Pancreas (tissue), 10 donors: ENCODE measurements at regions not wholly inside any gene's neighbourhood (a gene's known extent, or its start where the extent isn't known, plus 50 kb on each side); places are given as distances from the start of the nearest gene placed in this dataset.

Experiments
- ATAC-seq, 4 donors: fragments of 200-7000 bp; cut with Tn5 transposase; one replicate each; pipeline versions ENCODE4 v1.8.0 to v1.9.1; 2020; ENCODE audit warnings: mild to moderate bottlenecking in 4 of 4, moderate library complexity in 4 of 4
- DNase-seq, 6 donors: peaks; one replicate each; pipeline ENCODE4 v3.0.0-alpha.2; 2020
- FAIRE-seq: peaks from 2 replicates; lab custom pipeline; 2012; peaks lifted over from hg19 to GRCh38; lab: Jason Lieb, UNC
- H3K27ac ChIP-seq, 4 donors: fragments of 200-600 bp; sonication (generic); 1 replicate in 3 of 4; 2 replicates in 1 of 4; pipeline versions ENCODE4 v1.5.0 to v1.8.0; 2020
- H3K27me3 ChIP-seq, 4 donors: fragments of 200-600 bp; one replicate each; pipeline ENCODE4 v1.8.0; 2021
- H3K36me3 ChIP-seq, 3 donors: fragments of 200-600 bp; sonication (generic) in 1 of 3; one replicate each; pipeline versions ENCODE4 v1.5.0 to v1.8.0; 2020 to 2021
- H3K4me1 ChIP-seq, 3 donors: fragments of 200-600 bp; one replicate each; pipeline ENCODE4 v1.8.0; 2021
- H3K4me3 ChIP-seq, 4 donors: fragments of 200-600 bp; sonication (generic) in 2 of 4; one replicate each; pipeline versions ENCODE4 v1.5.0 to v1.8.0; 2020 to 2021
- H3K9me3 ChIP-seq, 4 donors: fragments of 200-600 bp; one replicate each; pipeline ENCODE4 v1.8.0; 2021
- WGBS, 2 donors: extraction: QIAGEN DNeasy Blood & Tissue Kit; methylation state at CpG; one replicate each; pipeline ENCODE4 v1.1.7; 2013; 5-methylcytosine and 5-hydroxymethylcytosine counted together
- intact Hi-C, 3 donors: fragments of 100-400 bp; cut with DNase I; formaldehyde crosslinking; loops; one replicate each; pipeline versions ENCODE4 v1.11.1 to v1.14.2; 2022
- TF ChIP-seq, protein P1 (sequence below), 4 donors: fragments of 200-600 bp; sonication (generic) in 3 of 4; IDR thresholded peaks; one replicate each; pipeline versions ENCODE4 v1.5.0 to v1.8.0; 2021; ENCODE audit warnings: antibody characterized with exemption in 4 of 4
- donor health status: healthy with polysubstance abuse.
- donor health status: DM: no; HTN: no; CAD: no; lungs with moderate emphysema.
- donor health status: DM: no; HTN: no; CAD: no.
- donor health status: control.
- donor health status: control.
- donor health status: Bipolar disorder and iron deficiency.
- donor health status: DM: yes; HTN: yes; CAD: no.
- donor health status: DM: no; HTN: no; CAD: no.
- donor health status: DM: no; HTN: no; CAD: no.
- donor health status: DM: yes; HTN: yes; CAD: no.

DNA sequence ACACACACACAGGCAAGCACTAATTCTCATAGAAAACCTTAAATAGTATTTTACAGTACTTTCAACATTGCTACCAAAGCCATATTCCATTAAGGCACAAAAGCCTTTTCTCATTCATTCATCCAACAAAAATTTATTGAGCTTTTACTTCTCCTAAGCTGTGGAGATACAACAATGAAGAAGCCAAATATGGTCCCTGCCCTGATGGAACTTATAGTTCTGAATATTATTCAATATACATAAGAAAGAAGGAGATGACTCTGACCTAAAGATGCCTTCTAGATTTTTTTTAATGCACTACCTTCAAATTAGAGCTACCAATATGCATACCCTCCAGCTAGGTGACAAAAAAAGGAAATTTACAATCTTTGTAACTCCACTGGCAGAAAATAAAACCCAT lies 90.0 kb upstream of the WDR44 start:
- Histone ChIP-seq H3K9me3 (no peaks in the 10 kb centered on the region), H3K4me3 (no peak overlapping the region), H3K4me1 (no peaks in the 10 kb centered on the region), H3K27ac (no peak overlapping the region), H3K36me3 (no peaks in the 10 kb centered on the region), H3K27me3 (peaks cover 0 to 22% (median 0%) of the 10 kb centered on the region in 4 donors)
- TF ChIP-seq, protein P1, sequence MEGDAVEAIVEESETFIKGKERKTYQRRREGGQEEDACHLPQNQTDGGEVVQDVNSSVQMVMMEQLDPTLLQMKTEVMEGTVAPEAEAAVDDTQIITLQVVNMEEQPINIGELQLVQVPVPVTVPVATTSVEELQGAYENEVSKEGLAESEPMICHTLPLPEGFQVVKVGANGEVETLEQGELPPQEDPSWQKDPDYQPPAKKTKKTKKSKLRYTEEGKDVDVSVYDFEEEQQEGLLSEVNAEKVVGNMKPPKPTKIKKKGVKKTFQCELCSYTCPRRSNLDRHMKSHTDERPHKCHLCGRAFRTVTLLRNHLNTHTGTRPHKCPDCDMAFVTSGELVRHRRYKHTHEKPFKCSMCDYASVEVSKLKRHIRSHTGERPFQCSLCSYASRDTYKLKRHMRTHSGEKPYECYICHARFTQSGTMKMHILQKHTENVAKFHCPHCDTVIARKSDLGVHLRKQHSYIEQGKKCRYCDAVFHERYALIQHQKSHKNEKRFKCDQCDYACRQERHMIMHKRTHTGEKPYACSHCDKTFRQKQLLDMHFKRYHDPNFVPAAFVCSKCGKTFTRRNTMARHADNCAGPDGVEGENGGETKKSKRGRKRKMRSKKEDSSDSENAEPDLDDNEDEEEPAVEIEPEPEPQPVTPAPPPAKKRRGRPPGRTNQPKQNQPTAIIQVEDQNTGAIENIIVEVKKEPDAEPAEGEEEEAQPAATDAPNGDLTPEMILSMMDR (IDR thresholded peaks at IDR 0.05) = no peak
- DNase-seq = no peak
- FAIRE-seq = no peak
- no peak for ATAC-seq
- intact Hi-C loops = no loop called here

DNA sequence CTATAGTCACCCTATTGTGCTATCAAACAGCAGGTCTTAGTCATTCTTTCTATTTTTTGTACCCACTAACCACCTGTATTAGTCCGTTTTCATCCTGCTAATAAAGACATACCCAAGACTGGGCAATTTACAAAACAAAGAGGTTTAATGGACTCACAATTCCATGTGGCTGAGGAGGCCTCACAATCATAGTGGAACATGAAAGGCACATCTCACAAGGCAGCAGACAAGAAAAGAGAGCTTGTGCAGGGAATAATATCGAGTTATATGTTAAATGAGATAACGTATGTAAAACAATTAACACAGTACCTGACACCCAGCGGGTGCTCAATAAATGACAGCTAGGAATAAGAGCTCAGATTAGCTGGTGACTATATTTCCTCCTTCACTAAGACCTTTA lies 88.1 kb upstream of the WDR44 start:
- TF ChIP-seq, protein P1 (IDR thresholded peaks at IDR 0.05) = no peak
- no peaks in the 10 kb centered on the region for H3K4me1 ChIP-seq
- DNase-seq (no peak), FAIRE-seq (no peak), ATAC-seq (no peak)
- intact Hi-C loops = no loop called here
- no peak overlapping the region for H3K27ac ChIP-seq
- H3K4me3 ChIP-seq = no peak overlapping the region
- peaks cover 0 to 24% (median 0%) of the 10 kb centered on the region in 4 donors for H3K27me3 ChIP-seq
- no peaks in the 10 kb centered on the region for H3K36me3 ChIP-seq
- H3K9me3 ChIP-seq = no peaks in the 10 kb centered on the region
- 61 to 73% methylated on average over 4 of the region's 4 CpGs for WGBS, 2 donors

DNA sequence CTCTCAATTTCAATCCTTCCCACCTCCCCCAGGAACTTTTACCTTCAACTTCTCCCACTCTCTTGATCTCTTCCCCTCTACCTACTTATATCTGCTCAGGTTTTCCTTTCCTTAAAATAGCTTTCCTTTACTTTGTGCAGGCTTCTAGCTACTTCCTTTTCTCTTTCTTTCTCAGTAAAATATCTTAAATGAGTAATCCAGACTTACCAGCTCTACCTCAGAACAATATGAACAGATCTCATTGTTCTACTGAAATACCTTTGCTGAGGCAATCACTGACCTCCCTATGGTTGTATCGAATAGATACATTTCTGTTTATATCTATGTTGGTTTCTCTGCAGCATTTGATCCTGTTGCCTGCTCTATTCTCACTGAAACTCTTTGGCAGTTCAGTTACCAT lies 86.7 kb upstream of the WDR44 start:
- TF ChIP-seq, protein P1 (IDR thresholded peaks at IDR 0.05) = no peak
- DNase-seq = no peak
- H3K4me3 ChIP-seq = no peak overlapping the region
- no peaks in the 10 kb centered on the region for H3K4me1 ChIP-seq
- H3K9me3 ChIP-seq = no peaks in the 10 kb centered on the region
- ATAC-seq = no peak
- H3K27me3 ChIP-seq = peaks cover 0 to 27% (median 0%) of the 10 kb centered on the region in 4 donors
- H3K27ac ChIP-seq = no peak overlapping the region
- 80 to 82% methylated on average over 1 of the region's 1 CpG for WGBS, 2 donors
- H3K36me3 ChIP-seq = no peaks in the 10 kb centered on the region
- no peak for FAIRE-seq
- intact Hi-C loops = no loop called here

DNA sequence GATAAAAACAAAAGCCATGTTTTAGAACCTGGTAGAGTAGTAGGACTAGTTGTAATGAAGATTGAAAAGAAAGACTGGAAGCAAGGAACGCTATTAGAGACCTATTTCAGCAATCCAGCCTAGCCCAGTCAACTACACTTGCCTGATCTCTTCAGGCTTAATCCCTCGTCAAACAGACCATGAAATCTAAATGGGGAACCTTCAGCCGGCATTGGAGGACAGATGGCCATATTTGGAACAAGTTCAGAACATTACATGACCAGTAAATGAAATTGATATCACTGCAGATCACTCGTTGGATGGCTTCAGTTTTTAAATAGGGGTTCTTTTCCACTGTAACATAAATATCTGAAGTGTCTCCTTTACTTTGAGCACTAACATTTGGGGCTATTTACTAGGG lies 84.8 kb upstream of the WDR44 start:
- H3K36me3 ChIP-seq = no peaks in the 10 kb centered on the region
- no peak overlapping the region for H3K27ac ChIP-seq
- no peak for DNase-seq
- no peaks in the 10 kb centered on the region for H3K9me3 ChIP-seq
- no peaks in the 10 kb centered on the region for H3K4me1 ChIP-seq
- peaks cover 0 to 23% (median 0%) of the 10 kb centered on the region in 4 donors for H3K27me3 ChIP-seq
- H3K4me3 ChIP-seq = no peak overlapping the region
- TF ChIP-seq, protein P1 (IDR thresholded peaks at IDR 0.05) = no peak
- WGBS, 2 donors = 40 to 64% methylated on average over 4 of the region's 4 CpGs
- ATAC-seq = no peak
- intact Hi-C loops = no loop called here
- FAIRE-seq = no peak

DNA sequence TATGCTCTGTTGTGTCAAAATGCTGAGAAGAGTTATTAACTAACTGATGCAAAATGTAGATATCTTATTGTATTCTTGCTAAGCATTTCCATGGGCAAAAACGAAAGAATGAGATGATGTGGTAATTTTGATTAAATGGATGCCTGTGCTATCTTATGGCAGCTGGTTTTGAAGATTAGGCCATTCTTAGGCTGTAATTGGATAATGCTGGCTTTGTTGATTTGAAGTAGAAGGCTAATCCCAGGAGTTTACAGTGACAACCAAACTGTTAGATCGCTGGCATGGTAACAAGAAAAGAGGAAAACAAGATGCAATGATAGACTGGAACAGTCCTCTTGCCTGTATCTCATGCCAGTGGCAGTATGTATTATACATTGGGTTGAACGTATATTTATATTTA lies 74.1 kb upstream of the WDR44 start:
- 59 to 65% methylated on average over 3 of the region's 3 CpGs for WGBS, 2 donors
- no peaks in the 10 kb centered on the region for H3K9me3 ChIP-seq
- TF ChIP-seq, protein P1 (IDR thresholded peaks at IDR 0.05) = no peak

More for the DNA sequence above, 74.1 kb upstream of the WDR44 start:
- no peak overlapping the region for H3K4me3 ChIP-seq
- H3K27ac ChIP-seq = no peak overlapping the region
- no peak for DNase-seq
- no peaks in the 10 kb centered on the region for H3K4me1 ChIP-seq
- H3K36me3 ChIP-seq = no peaks in the 10 kb centered on the region
- FAIRE-seq = no peak
- no peak for ATAC-seq
- H3K27me3 ChIP-seq = peaks cover 0 to 5% (median 0%) of the 10 kb centered on the region in 4 donors
- intact Hi-C loops = no loop called here
